ENCODE measurements at regions not wholly inside any gene's neighbourhood (a gene's known extent, or its start where the extent isn't known, plus 50 kb on each side); places are given as distances from the start of the nearest gene placed in this dataset.

- Mint-ChIP-seq H3K9me3 (ENCODE audit: unreplicated experiment) (no peaks in the 10 kb centered on the region), H3K36me3 (ENCODE audit: unreplicated experiment) (no peaks in the 10 kb centered on the region), H3K27ac (ENCODE audit: unreplicated experiment) (no peak overlapping the region), H3K4me1 (ENCODE audit: low read depth, unreplicated experiment) (peaks cover 6% of the 10 kb centered on the region), H3K4me3 (ENCODE audit: unreplicated experiment) (no peak overlapping the region), H3K27me3 (ENCODE audit: unreplicated experiment) (peaks cover 6% of the 10 kb centered on the region)
- TF ChIP-seq CTCF (IDR thresholded peaks at IDR 0.05; ENCODE audit: partially characterized antibody, unreplicated experiment), result no peak
- no peak for DNase-seq
Measured at GRCh38 chr12:116354534-116354933, 77.0 kb upstream of the MED13L start.

GRCh38 chr12:116354950-116355783 lies 77.7 kb upstream of the MED13L start:
- Mint-ChIP-seq H3K27me3 (ENCODE audit: unreplicated experiment) (peaks cover 6% of the 10 kb centered on the region), H3K4me3 (ENCODE audit: unreplicated experiment) (no peak overlapping the region), H3K9me3 (ENCODE audit: unreplicated experiment) (no peaks in the 10 kb centered on the region), H3K27ac (ENCODE audit: unreplicated experiment) (no peak overlapping the region), H3K36me3 (ENCODE audit: unreplicated experiment) (no peaks in the 10 kb centered on the region), H3K4me1 (ENCODE audit: low read depth, unreplicated experiment) (peaks cover 6% of the 10 kb centered on the region)
- DNase-seq, result no peak
- no peak for TF ChIP-seq CTCF (IDR thresholded peaks at IDR 0.05; ENCODE audit: partially characterized antibody, unreplicated experiment)

- Mint-ChIP-seq H3K4me1 (ENCODE audit: low read depth, unreplicated experiment) (peaks cover 6% of the 10 kb centered on the region), H3K4me3 (ENCODE audit: unreplicated experiment) (no peak overlapping the region), H3K9me3 (ENCODE audit: unreplicated experiment) (peaks cover 2% of the 10 kb centered on the region), H3K27ac (ENCODE audit: unreplicated experiment) (no peak overlapping the region), H3K27me3 (ENCODE audit: unreplicated experiment) (peaks cover 6% of the 10 kb centered on the region), H3K36me3 (ENCODE audit: unreplicated experiment) (no peaks in the 10 kb centered on the region)
- TF ChIP-seq CTCF (IDR thresholded peaks at IDR 0.05; ENCODE audit: partially characterized antibody, unreplicated experiment), result no peak
- DNase-seq, result no peak
Measured at GRCh38 chr12:116358536-116358892, 81.0 kb upstream of the MED13L start.

GRCh38 chr12:116358893-116359761 lies 81.6 kb upstream of the MED13L start:
- peaks cover 6% of the 10 kb centered on the region for H3K27me3 Mint-ChIP-seq (ENCODE audit: unreplicated experiment)
- H3K4me1 Mint-ChIP-seq (ENCODE audit: low read depth, unreplicated experiment), result peaks cover 6% of the 10 kb centered on the region
- no peak for TF ChIP-seq CTCF (IDR thresholded peaks at IDR 0.05; ENCODE audit: partially characterized antibody, unreplicated experiment)
- no peak overlapping the region for H3K27ac Mint-ChIP-seq (ENCODE audit: unreplicated experiment)
- DNase-seq, result peak; percentile 71
- H3K9me3 Mint-ChIP-seq (ENCODE audit: unreplicated experiment), result peaks cover 4% of the 10 kb centered on the region
- no peak overlapping the region for H3K4me3 Mint-ChIP-seq (ENCODE audit: unreplicated experiment)
- no peaks in the 10 kb centered on the region for H3K36me3 Mint-ChIP-seq (ENCODE audit: unreplicated experiment)

Data from glutamatergic neuron (in vitro differentiated cells).